ENCODE measurements at regions not wholly inside any gene's neighbourhood (a gene's known extent, or its start where the extent isn't known, plus 50 kb on each side); places are given as distances from the start of the nearest gene placed in this dataset.
"Not testable (repeated sequence)": the region's sequence is repeated elsewhere in the genome, so short reads cannot be mapped to it uniquely, and the experiment has no call there.

GRCh38 chrX:145393702-145394235 lies 146.5 kb downstream of the SPANXN1 start:
- no peak for DNase-seq

GRCh38 chrX:145394344-145394743 lies 147.0 kb downstream of the SPANXN1 start:
- no peak for DNase-seq

GRCh38 chrX:145396612-145397011 lies 149.3 kb downstream of the SPANXN1 start:
- DNase-seq, result no peak

GRCh38 chrX:145405012-145405411 lies 157.7 kb downstream of the SPANXN1 start:
- no peak for DNase-seq

GRCh38 chrX:145410622-145411021 lies 163.3 kb downstream of the SPANXN1 start:
- no peak for DNase-seq

GRCh38 chrX:145436211-145436610 lies 188.9 kb downstream of the SPANXN1 start:
- DNase-seq, result not testable (repeated sequence)

GRCh38 chrX:145464650-145465049 lies 217.3 kb downstream of the SPANXN1 start:
- DNase-seq, result no peak

- no peak for DNase-seq
Observed at GRCh38 chrX:145475725-145476124, 228.4 kb downstream of the SPANXN1 start.

GRCh38 chrX:145484740-145485139 lies 237.4 kb downstream of the SPANXN1 start:
- no peak for DNase-seq

- DNase-seq, result no peak
Observed at GRCh38 chrX:145502670-145503069, 255.4 kb downstream of the SPANXN1 start.

- DNase-seq, result no peak
Observed at GRCh38 chrX:145506214-145506613, 258.9 kb downstream of the SPANXN1 start.

GRCh38 chrX:145524931-145525330 lies 277.6 kb downstream of the SPANXN1 start:
- no peak for DNase-seq

- DNase-seq, result no peak
Observed at GRCh38 chrX:145532176-145532780, 285.0 kb downstream of the SPANXN1 start.

- DNase-seq, result no peak
Observed at GRCh38 chrX:145533534-145533933, 284.1 kb upstream of the SLITRK2 start.

- DNase-seq, result no peak
Observed at GRCh38 chrX:145549496-145549895, 268.1 kb upstream of the SLITRK2 start.

GRCh38 chrX:145552643-145553042 lies 265.0 kb upstream of the SLITRK2 start:
- no peak for DNase-seq

GRCh38 chrX:145553702-145554101 lies 263.9 kb upstream of the SLITRK2 start:
- no peak for DNase-seq

GRCh38 chrX:145563159-145563558 lies 254.5 kb upstream of the SLITRK2 start:
- DNase-seq, result no peak

- DNase-seq, result no peak
Observed at GRCh38 chrX:145609951-145610511, 207.6 kb upstream of the SLITRK2 start.

- DNase-seq, result no peak
Observed at GRCh38 chrX:145613894-145614293, 203.7 kb upstream of the SLITRK2 start.

- no peak for DNase-seq
Observed at GRCh38 chrX:145620666-145621065, 197.0 kb upstream of the SLITRK2 start.

- DNase-seq, result no peak
Observed at GRCh38 chrX:145623453-145623852, 194.2 kb upstream of the SLITRK2 start.

- DNase-seq, result no peak
Observed at GRCh38 chrX:145630081-145630480, 187.5 kb upstream of the SLITRK2 start.

GRCh38 chrX:145630806-145631435 lies 186.7 kb upstream of the SLITRK2 start:
- DNase-seq, result no peak

Measured in fibroblast of skin of scalp (primary cell).